Gastroesophageal sphincter (tissue), 3 donors: ENCODE measurements at regions not wholly inside any gene's neighbourhood (a gene's known extent, or its start where the extent isn't known, plus 50 kb on each side); places are given as distances from the start of the nearest gene placed in this dataset.

Experiments used
- CTCF ChIP-seq, 4 experiments: fragments of 200-600 bp in 2 of 4; fragments of 450-650 bp in 2 of 4; sonication (generic) in 1 of 4; IDR thresholded peaks; one replicate each; pipeline ENCODE4 v1.5.1; 2017 to 2019; ENCODE audit warnings: antibody characterized with exemption in 4 of 4, mild to moderate bottlenecking in 2 of 4, moderate library complexity in 2 of 4
- POLR2A ChIP-seq, 2 donors: fragments of 450-650 bp; IDR thresholded peaks; one replicate each; pipeline ENCODE4 v1.6.1; 2017; ENCODE audit warnings: antibody characterized with exemption in 2 of 2, mild to moderate bottlenecking in 2 of 2, moderate library complexity in 1 of 2
- POLR2AphosphoS5 ChIP-seq: sonication (generic); formaldehyde crosslinking; IDR thresholded peaks from one replicate; pipeline ENCODE4 v1.6.1; 2017; ENCODE audit warnings: antibody characterized with exemption

- TF ChIP-seq CTCF (IDR thresholded peaks at IDR 0.05) (no peak), POLR2A (IDR thresholded peaks at IDR 0.05) (no peak), POLR2AphosphoS5 (no peak)
Observed at GRCh38 chr12:115823635-115824034, 453.9 kb downstream of the MED13L start.
